HUES48 (cell line): ENCODE measurements at regions not wholly inside any gene's neighbourhood (a gene's known extent, or its start where the extent isn't known, plus 50 kb on each side); places are given as distances from the start of the nearest gene placed in this dataset.

ENCODE experiments used
- H3K27ac ChIP-seq: one replicate; pipeline ENCODE4 v1.7.0; 2013; ENCODE audit warnings: low read depth, low read length, inconsistent platforms
- H3K27me3 ChIP-seq: 2 replicates; pipeline ENCODE4 v1.6.1; 2013; ENCODE audit warnings: mild to moderate bottlenecking, low read length; ENCODE audit not compliant: control insufficient read depth, insufficient read depth
- H3K36me3 ChIP-seq: 2 replicates; pipeline ENCODE4 v1.6.1; 2013; ENCODE audit warnings: low read length; ENCODE audit not compliant: control insufficient read depth, insufficient read depth
- H3K4me1 ChIP-seq: 2 replicates; pipeline ENCODE4 v1.6.1; 2013; ENCODE audit warnings: mild to moderate bottlenecking, low read length; ENCODE audit not compliant: control insufficient read depth, insufficient read depth
- H3K4me3 ChIP-seq: 2 replicates; pipeline ENCODE4 v1.5.1; 2013; ENCODE audit warnings: mild to moderate bottlenecking, low read depth, low read length
- H3K9ac ChIP-seq: 2 replicates; pipeline ENCODE4 v1.6.1; 2013; ENCODE audit warnings: mild to moderate bottlenecking, low read depth, low read length, moderate library complexity
- H3K9me3 ChIP-seq: 2 replicates; pipeline ENCODE4 v1.6.1; 2013; ENCODE audit warnings: low read length; ENCODE audit not compliant: control insufficient read depth, insufficient read depth

DNA sequence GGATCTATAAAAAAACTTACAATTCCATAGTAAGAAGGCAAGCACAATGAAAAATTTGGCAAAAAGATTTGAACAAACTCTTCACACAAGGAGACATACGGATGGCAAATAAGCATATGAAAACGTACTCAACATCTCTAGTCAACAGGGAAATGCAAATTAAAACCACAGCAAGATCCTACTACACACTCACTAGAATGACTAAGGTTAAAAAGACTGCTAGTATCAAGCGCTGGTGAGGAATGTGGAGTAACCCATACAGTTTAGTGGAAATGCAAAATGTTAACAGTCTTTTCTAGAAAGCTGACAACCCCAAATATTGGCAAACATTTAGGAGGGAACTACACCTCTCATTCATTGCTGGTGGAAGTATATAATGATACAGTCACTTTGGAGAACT is 175.9 kb upstream of the SGK1 start:
- Histone ChIP-seq H3K4me3 (no peak overlapping the region), H3K36me3 (no peaks in the 10 kb centered on the region), H3K9me3 (no peaks in the 10 kb centered on the region), H3K27ac (no peak overlapping the region), H3K27me3 (no peaks in the 10 kb centered on the region), H3K9ac (no peak overlapping the region), H3K4me1 (peaks cover 4% of the 10 kb centered on the region; the same call in 1 of the 2 replicates)

DNA sequence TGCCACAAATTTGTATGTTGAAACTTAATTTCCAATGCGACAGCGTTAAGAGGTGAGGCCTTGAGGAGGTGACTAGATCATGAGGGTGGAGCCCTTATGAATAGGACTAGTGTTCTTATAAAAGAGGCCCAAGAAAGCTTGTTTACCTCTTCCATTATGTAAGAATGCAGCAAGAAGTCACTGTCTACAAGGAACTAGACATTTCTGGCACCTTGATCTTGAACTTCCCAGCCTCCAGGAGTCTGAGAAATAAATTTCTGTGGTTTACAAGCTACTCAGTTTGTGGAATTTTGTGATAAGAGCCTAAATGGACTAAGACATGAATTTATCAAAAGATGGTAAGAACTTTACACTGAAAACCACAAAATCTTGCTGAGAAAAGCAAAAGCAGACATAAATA is 173.6 kb upstream of the SGK1 start:
- H3K36me3 ChIP-seq: no peaks in the 10 kb centered on the region
- no peaks in the 10 kb centered on the region for H3K9me3 ChIP-seq
- no peak overlapping the region for H3K27ac ChIP-seq
- no peak overlapping the region for H3K9ac ChIP-seq
- H3K4me1 ChIP-seq: peaks cover 4% of the 10 kb centered on the region; the same call in 1 of the 2 replicates
- H3K27me3 ChIP-seq: no peaks in the 10 kb centered on the region
- H3K4me3 ChIP-seq: no peak overlapping the region

DNA sequence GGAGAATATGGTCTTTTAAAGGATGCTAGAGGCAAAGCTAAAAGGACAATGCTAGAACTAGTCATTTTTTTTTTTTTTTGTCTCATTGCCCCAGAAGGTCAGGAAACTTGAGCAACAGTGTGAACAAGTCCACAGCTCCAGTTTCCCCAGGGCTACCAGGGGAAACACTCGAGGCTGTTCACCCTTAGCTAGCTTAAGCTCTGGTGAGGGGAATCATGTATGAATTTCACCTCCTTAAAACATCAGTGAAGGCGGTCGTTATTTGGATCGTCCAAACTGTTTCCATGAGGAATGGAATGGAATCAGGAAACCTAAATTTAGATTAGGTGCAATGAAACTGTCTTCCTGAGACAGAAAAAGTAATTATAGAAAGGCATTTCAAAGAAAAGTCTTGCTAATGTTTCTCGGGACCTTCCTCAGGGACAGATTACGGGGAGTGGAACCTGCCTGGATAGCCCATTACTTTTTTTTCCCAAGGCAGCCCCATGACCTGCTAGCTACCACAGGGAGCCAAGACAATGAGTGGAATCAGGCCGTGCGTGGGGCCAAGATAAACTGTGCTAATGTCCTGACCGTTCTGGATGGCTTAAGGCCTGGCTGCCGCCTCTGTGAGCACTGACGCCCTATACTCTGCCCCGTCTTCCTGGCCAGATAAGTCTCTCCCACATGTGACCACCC is 164.8 kb upstream of the SGK1 start:
- peaks cover 9% of the 10 kb centered on the region for H3K4me1 ChIP-seq
- H3K9ac ChIP-seq: no peak overlapping the region
- no peaks in the 10 kb centered on the region for H3K27me3 ChIP-seq
- no peak overlapping the region for H3K4me3 ChIP-seq
- H3K27ac ChIP-seq: no peak overlapping the region
- no peaks in the 10 kb centered on the region for H3K9me3 ChIP-seq
- no peaks in the 10 kb centered on the region for H3K36me3 ChIP-seq

DNA sequence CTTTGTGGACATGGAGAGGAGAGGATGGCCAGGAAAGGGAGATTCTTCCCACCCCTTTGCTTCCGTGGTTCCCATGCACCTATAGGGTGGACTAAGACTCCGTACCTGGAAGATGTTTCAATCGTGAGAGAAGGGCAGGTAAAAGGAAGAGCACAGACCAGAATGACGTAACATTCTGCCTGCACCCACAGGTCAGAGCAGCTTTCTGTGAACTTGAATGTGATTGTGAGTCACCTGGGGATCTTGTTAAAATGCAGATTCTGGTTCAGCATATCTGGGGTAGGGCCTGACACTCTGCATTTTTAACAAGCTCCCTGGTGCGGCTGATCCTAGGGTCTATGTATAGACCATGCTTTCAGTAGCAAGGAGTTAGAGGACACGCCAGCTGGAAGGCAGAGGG is 164.1 kb upstream of the SGK1 start:
- Histone ChIP-seq H3K27ac (no peak overlapping the region), H3K4me1 (peaks cover 9% of the 10 kb centered on the region), H3K4me3 (no peak overlapping the region), H3K9ac (no peak overlapping the region), H3K9me3 (no peaks in the 10 kb centered on the region), H3K27me3 (no peaks in the 10 kb centered on the region), H3K36me3 (no peaks in the 10 kb centered on the region)

- H3K36me3 ChIP-seq: no peaks in the 10 kb centered on the region
- no peak overlapping the region for H3K27ac ChIP-seq
- H3K27me3 ChIP-seq: no peaks in the 10 kb centered on the region
- H3K9ac ChIP-seq: no peak overlapping the region
- H3K4me3 ChIP-seq: no peak overlapping the region
- no peaks in the 10 kb centered on the region for H3K9me3 ChIP-seq
- peaks cover 9% of the 10 kb centered on the region for H3K4me1 ChIP-seq
Observed at GRCh38 chr6:134480593-134480992, 162.7 kb upstream of the SGK1 start.

DNA sequence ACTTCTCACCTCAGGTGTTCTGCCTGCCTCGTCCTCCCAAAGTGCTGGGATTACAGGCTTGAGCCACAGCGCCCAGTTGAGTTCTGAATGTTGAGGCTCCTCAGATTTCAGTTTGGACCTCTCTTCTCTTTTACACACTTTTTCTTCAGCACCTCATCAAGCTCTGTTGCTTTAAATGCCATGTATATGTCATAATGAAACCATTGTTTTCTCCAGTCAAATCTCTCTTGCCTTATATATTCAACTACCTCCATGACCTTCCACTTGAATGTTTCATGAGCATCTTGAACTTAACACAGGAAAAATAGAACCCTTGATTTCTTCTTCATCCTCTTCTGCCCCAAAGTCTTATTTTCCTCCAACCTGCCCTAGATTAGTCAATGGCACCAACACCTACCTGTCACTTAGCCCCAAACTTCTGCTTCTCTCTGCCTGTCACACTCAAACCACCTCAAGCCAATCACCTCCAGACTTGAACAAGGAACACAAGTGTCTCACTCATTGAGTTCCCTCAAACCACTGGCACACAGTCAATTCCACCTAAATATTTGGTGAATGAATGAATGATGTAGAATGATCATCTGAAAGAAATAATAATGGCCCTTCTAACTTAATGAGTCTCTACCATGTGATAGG is 161.0 kb upstream of the SGK1 start:
- Histone ChIP-seq H3K27me3 (no peaks in the 10 kb centered on the region), H3K4me3 (no peak overlapping the region), H3K27ac (no peak overlapping the region), H3K9ac (no peak overlapping the region), H3K9me3 (no peaks in the 10 kb centered on the region), H3K36me3 (no peaks in the 10 kb centered on the region), H3K4me1 (peaks cover 9% of the 10 kb centered on the region)

GRCh38 chr6:134477991-134478635 is 160.2 kb upstream of the SGK1 start:
- Histone ChIP-seq H3K4me3 (no peak overlapping the region), H3K36me3 (no peaks in the 10 kb centered on the region), H3K4me1 (peaks cover 9% of the 10 kb centered on the region), H3K9me3 (no peaks in the 10 kb centered on the region), H3K27me3 (no peaks in the 10 kb centered on the region), H3K9ac (no peak overlapping the region), H3K27ac (no peak overlapping the region)

- Histone ChIP-seq H3K4me1 (no peaks in the 10 kb centered on the region), H3K4me3 (no peak overlapping the region), H3K27me3 (no peaks in the 10 kb centered on the region), H3K9me3 (no peaks in the 10 kb centered on the region), H3K27ac (no peak overlapping the region), H3K9ac (no peak overlapping the region), H3K36me3 (no peaks in the 10 kb centered on the region)
Observed at GRCh38 chr6:134474955-134475354, 157.0 kb upstream of the SGK1 start.

GRCh38 chr6:134472661-134473060 is 154.7 kb upstream of the SGK1 start:
- Histone ChIP-seq H3K9me3 (no peaks in the 10 kb centered on the region), H3K4me3 (no peak overlapping the region), H3K27me3 (no peaks in the 10 kb centered on the region), H3K9ac (no peak overlapping the region), H3K4me1 (no peaks in the 10 kb centered on the region), H3K27ac (no peak overlapping the region), H3K36me3 (no peaks in the 10 kb centered on the region)

- H3K27ac ChIP-seq: no peak overlapping the region
- H3K36me3 ChIP-seq: no peaks in the 10 kb centered on the region
- no peaks in the 10 kb centered on the region for H3K4me1 ChIP-seq
- no peak overlapping the region for H3K9ac ChIP-seq
- H3K27me3 ChIP-seq: no peaks in the 10 kb centered on the region
- no peak overlapping the region for H3K4me3 ChIP-seq
- H3K9me3 ChIP-seq: no peaks in the 10 kb centered on the region
Observed at GRCh38 chr6:134472046-134472445, 154.1 kb upstream of the SGK1 start.

DNA sequence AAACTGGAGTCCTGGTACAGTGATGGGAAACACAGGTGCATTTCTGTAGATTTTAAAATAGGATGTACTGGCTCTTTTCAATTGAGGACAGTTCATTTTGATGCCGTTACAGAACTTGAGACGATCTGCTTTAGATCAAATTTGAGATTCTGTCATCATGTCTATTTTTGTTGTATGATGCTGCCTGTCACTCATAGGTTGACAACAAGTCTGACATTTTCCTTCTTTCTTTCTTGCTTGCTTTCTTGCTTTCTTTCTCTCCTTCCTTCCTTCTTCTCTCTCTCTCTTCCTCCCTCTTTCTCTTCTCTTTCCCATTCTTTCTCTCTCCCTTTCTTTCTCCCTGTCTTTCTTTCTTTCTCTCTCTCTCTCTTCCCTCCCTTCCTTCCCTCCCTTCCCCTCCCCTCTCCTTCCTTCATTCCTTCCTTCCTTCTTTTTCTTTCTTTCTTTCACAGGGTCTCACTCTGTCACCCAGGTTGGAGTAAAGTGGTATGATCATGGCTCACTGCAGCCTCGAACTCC is 152.6 kb upstream of the SGK1 start:
- no peaks in the 10 kb centered on the region for H3K36me3 ChIP-seq
- no peaks in the 10 kb centered on the region for H3K27me3 ChIP-seq
- no peak overlapping the region for H3K27ac ChIP-seq
- no peaks in the 10 kb centered on the region for H3K9me3 ChIP-seq
- H3K4me1 ChIP-seq: no peaks in the 10 kb centered on the region
- H3K9ac ChIP-seq: no peak overlapping the region
- no peak overlapping the region for H3K4me3 ChIP-seq
